Type B pancreatic cell (in vitro differentiated cells): ENCODE measurements at regions not wholly inside any gene's neighbourhood (a gene's known extent, or its start where the extent isn't known, plus 50 kb on each side); places are given as distances from the start of the nearest gene placed in this dataset.
"Not testable (repeated sequence)": the region's sequence is repeated elsewhere in the genome, so short reads cannot be mapped to it uniquely, and the experiment has no call there.

Experiments
- DNase-seq: peaks from one replicate; pipeline ENCODE4 v3.0.0; 2021; ENCODE audit warnings: mixed read lengths; ENCODE audit not compliant: unreplicated experiment; ENCODE audit errors: extremely low spot score
- H3K27ac Mint-ChIP-seq: 2 replicates; pipeline ENCODE4 v1.8.0; 2021; ENCODE audit warnings: mild to moderate bottlenecking, mixed read lengths
- H3K27me3 Mint-ChIP-seq: 2 replicates; pipeline ENCODE4 v1.8.0; 2021; ENCODE audit warnings: mixed read lengths
- H3K36me3 Mint-ChIP-seq: 2 replicates; pipeline ENCODE4 v1.8.0; 2021; ENCODE audit warnings: mixed read lengths
- H3K4me1 Mint-ChIP-seq: one replicate; pipeline ENCODE4 v1.8.0; 2021; ENCODE audit warnings: mixed read lengths; ENCODE audit not compliant: unreplicated experiment
- H3K4me3 Mint-ChIP-seq: 2 replicates; pipeline ENCODE4 v1.8.0; 2021; ENCODE audit warnings: mild to moderate bottlenecking, mixed read lengths
- H3K9me3 Mint-ChIP-seq: 2 replicates; pipeline ENCODE4 v1.8.0; 2021; ENCODE audit warnings: mixed read lengths
- CTCF ChIP-seq: fragments of 200-600 bp; sonication (generic); conservative IDR thresholded peaks from 2 replicates; pipeline ENCODE4 v1.5.0; 2021; ENCODE audit warnings: antibody characterized with exemption, mild to moderate bottlenecking

DNA sequence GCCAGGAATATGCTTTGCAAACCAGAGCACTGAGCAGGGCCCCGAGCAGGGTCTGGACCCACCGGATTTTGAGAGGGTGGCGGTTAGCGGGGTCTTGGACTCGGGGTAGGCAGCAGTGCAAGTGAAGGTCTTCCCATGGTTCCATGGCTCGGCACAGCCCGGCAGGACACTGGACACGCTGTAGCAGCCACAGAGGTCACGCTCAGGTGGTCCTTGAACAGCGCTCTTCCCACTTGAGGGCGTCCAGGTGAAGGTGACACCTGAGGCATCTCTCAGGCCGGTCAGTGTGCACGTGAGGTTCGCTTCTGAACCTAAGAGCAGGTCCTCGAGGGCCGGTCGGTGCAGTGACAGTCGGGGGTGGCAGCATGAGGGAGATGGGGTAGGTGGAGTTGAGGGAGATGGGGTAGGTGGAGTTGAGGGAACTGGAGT lies 181.4 kb downstream of the TMEM121 start:
- not testable (repeated sequence) for H3K9me3 Mint-ChIP-seq, H3K4me3 Mint-ChIP-seq, H3K27me3 Mint-ChIP-seq, H3K4me1 Mint-ChIP-seq, H3K27ac Mint-ChIP-seq, H3K36me3 Mint-ChIP-seq, DNase-seq

GRCh38 chr14:105708251-105709134 lies 182.1 kb downstream of the TMEM121 start:
- H3K9me3 Mint-ChIP-seq, H3K27me3 Mint-ChIP-seq, H3K4me3 Mint-ChIP-seq, H3K27ac Mint-ChIP-seq, H3K4me1 Mint-ChIP-seq, DNase-seq, H3K36me3 Mint-ChIP-seq: not testable (repeated sequence)

DNA sequence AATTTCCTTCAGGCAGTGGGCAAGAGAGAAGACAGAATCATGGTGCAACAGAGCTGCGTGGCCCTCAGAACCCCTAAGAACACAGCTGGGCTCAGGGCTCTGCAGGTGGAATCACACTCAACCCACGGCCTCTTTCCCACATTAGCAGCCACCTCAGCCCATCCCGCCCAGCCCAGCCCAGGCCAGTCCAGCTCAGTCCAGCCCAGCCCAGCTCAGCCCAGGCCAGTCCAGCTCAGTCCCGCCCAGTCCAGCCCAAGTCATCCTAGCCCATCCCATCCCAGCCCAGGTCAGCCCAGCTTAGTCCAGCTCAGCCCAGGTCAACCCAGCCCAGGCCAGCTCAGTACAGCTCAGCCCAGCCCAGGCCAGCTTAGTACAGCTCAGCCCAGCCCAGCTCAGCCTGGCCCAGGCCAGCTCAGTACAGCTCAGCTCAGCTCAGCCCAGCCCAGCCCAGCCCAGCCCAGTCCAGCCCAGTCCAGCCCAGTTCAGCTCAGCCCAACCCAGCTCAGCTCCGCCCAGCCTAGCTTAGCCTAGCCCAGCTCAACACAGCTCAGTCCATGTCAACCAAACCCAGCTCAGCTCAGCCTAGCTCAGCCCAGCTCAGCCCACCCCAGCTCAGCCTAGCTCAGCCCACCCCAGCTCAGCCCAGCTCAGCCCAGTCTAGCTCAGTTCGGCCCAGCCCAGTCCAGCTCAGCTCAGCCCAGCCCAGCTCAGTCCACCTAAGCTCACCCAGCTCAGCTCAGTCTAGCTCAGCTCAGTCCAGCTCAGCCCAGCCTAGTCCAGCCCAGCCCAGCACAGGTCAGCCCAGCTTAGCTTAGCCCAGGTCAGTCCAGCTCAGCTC lies 183.1 kb downstream of the TMEM121 start:
- H3K4me1 Mint-ChIP-seq: no peaks in the 10 kb centered on the region
- H3K4me3 Mint-ChIP-seq: no peak overlapping the region
- no peak for TF ChIP-seq CTCF
- no peaks in the 10 kb centered on the region for H3K27me3 Mint-ChIP-seq
- no peak overlapping the region for H3K27ac Mint-ChIP-seq
- H3K36me3 Mint-ChIP-seq: peaks cover 4% of the 10 kb centered on the region
- DNase-seq: no peak
- H3K9me3 Mint-ChIP-seq: peaks cover 6% of the 10 kb centered on the region

- no peak overlapping the region for H3K27ac Mint-ChIP-seq
Measured at GRCh38 chr14:105710119-105711043, 184.0 kb downstream of the TMEM121 start.

GRCh38 chr14:105711044-105711620 lies 184.7 kb downstream of the TMEM121 start:
- Mint-ChIP-seq H3K27ac (no peak overlapping the region), H3K27me3 (no peaks in the 10 kb centered on the region), H3K4me1 (no peaks in the 10 kb centered on the region), H3K9me3 (no peaks in the 10 kb centered on the region), H3K4me3 (no peak overlapping the region), H3K36me3 (no peaks in the 10 kb centered on the region)
- no peak for TF ChIP-seq CTCF
- no peak for DNase-seq

More at GRCh38 chr14:105710119-105711043, 184.0 kb downstream of the TMEM121 start:
- Mint-ChIP-seq H3K9me3 (peaks cover under 1% of the 10 kb centered on the region), H3K36me3 (no peaks in the 10 kb centered on the region), H3K4me1 (no peaks in the 10 kb centered on the region), H3K27me3 (no peaks in the 10 kb centered on the region), H3K4me3 (no peak overlapping the region)
- no peak for DNase-seq
- TF ChIP-seq CTCF: no peak
